Parathyroid adenoma (tissue), 2 donors: ENCODE measurements at regions not wholly inside any gene's neighbourhood (a gene's known extent, or its start where the extent isn't known, plus 50 kb on each side); places are given as distances from the start of the nearest gene placed in this dataset.

Experiments used
- H2AFZ ChIP-seq: fragments of 300-600 bp; sonication (generic); one replicate; pipeline ENCODE4 v1.7.0; 2017; ENCODE audit warnings: antibody characterized with exemption, mild to moderate bottlenecking
- H3K27ac ChIP-seq: fragments of 300-600 bp; sonication (generic); one replicate; pipeline ENCODE4 v1.7.0; 2017
- H3K27me3 ChIP-seq: fragments of 300-600 bp; sonication (generic); one replicate; pipeline ENCODE4 v1.7.0; 2017; ENCODE audit warnings: low read length; ENCODE audit not compliant: control insufficient read depth, insufficient read depth
- H3K36me3 ChIP-seq: fragments of 300-600 bp; sonication (generic); one replicate; pipeline ENCODE4 v1.7.0; 2017; ENCODE audit warnings: low read length; ENCODE audit not compliant: control insufficient read depth, insufficient read depth
- H3K4me1 ChIP-seq: fragments of 300-600 bp; sonication (generic); one replicate; pipeline ENCODE4 v1.7.0; 2017; ENCODE audit warnings: control low read depth
- H3K4me2 ChIP-seq: fragments of 300-600 bp; sonication (generic); one replicate; pipeline ENCODE4 v1.7.0; 2017; ENCODE audit warnings: low read length
- H3K4me3 ChIP-seq: fragments of 300-600 bp; sonication (generic); one replicate; pipeline ENCODE4 v1.7.0; 2017; ENCODE audit warnings: low read depth, low read length
- H3K79me2 ChIP-seq: fragments of 300-600 bp; sonication (generic); one replicate; pipeline ENCODE4 v1.7.0; 2017; ENCODE audit warnings: control low read depth
- H3K9ac ChIP-seq: fragments of 300-600 bp; sonication (generic); one replicate; pipeline ENCODE4 v1.7.0; 2017; ENCODE audit warnings: mild to moderate bottlenecking
- H3K9me3 ChIP-seq: fragments of 300-600 bp; sonication (generic); one replicate; pipeline ENCODE4 v1.7.0; 2017; ENCODE audit warnings: low read length; ENCODE audit not compliant: control insufficient read depth
- CTCF ChIP-seq: fragments of 300-600 bp; sonication (generic); IDR thresholded peaks from one replicate; pipeline ENCODE4 v1.7.0; 2017; ENCODE audit warnings: antibody characterized with exemption, mild to moderate bottlenecking
- donor health status: primary hyperparathyroidism.

GRCh38 chr6:148144917-148145521 is 197.6 kb upstream of the SASH1 start:
- Histone ChIP-seq H3K79me2 (no peaks in the 10 kb centered on the region), H3K9me3 (no peaks in the 10 kb centered on the region), H3K4me3 (no peak overlapping the region), H3K27me3 (no peaks in the 10 kb centered on the region), H3K27ac (no peak overlapping the region), H3K4me1 (no peaks in the 10 kb centered on the region), H2AFZ (no peak overlapping the region), H3K36me3 (no peaks in the 10 kb centered on the region), H3K4me2 (no peak overlapping the region), H3K9ac (no peak overlapping the region)
- peak; percentile 93 for TF ChIP-seq CTCF

GRCh38 chr6:148146717-148147462 is 195.7 kb upstream of the SASH1 start:
- no peak overlapping the region for H3K9ac ChIP-seq
- H3K4me3 ChIP-seq, result no peak overlapping the region
- no peaks in the 10 kb centered on the region for H3K79me2 ChIP-seq
- H3K9me3 ChIP-seq, result no peaks in the 10 kb centered on the region
- H3K27ac ChIP-seq, result no peak overlapping the region
- no peak overlapping the region for H3K4me2 ChIP-seq
- no peak for TF ChIP-seq CTCF
- H3K4me1 ChIP-seq, result no peaks in the 10 kb centered on the region
- no peak overlapping the region for H2AFZ ChIP-seq
- no peaks in the 10 kb centered on the region for H3K36me3 ChIP-seq
- no peaks in the 10 kb centered on the region for H3K27me3 ChIP-seq

GRCh38 chr6:148147463-148147830 is 195.2 kb upstream of the SASH1 start:
- Histone ChIP-seq H3K4me2 (no peak overlapping the region), H3K79me2 (no peaks in the 10 kb centered on the region), H3K9me3 (no peaks in the 10 kb centered on the region), H3K9ac (no peak overlapping the region), H2AFZ (no peak overlapping the region), H3K4me3 (no peak overlapping the region), H3K27ac (no peak overlapping the region), H3K27me3 (no peaks in the 10 kb centered on the region), H3K36me3 (no peaks in the 10 kb centered on the region), H3K4me1 (no peaks in the 10 kb centered on the region)
- TF ChIP-seq CTCF, result no peak

GRCh38 chr6:148151896-148152643 is 190.6 kb upstream of the SASH1 start:
- no peak overlapping the region for H2AFZ ChIP-seq
- H3K4me3 ChIP-seq, result no peak overlapping the region
- H3K79me2 ChIP-seq, result no peaks in the 10 kb centered on the region
- H3K4me1 ChIP-seq, result no peaks in the 10 kb centered on the region
- H3K36me3 ChIP-seq, result no peaks in the 10 kb centered on the region
- H3K9me3 ChIP-seq, result no peaks in the 10 kb centered on the region
- no peak overlapping the region for H3K9ac ChIP-seq
- H3K27me3 ChIP-seq, result no peaks in the 10 kb centered on the region
- H3K4me2 ChIP-seq, result no peak overlapping the region
- H3K27ac ChIP-seq, result no peak overlapping the region
- no peak for TF ChIP-seq CTCF
